SJCRH30 (cell line): ENCODE measurements at regions not wholly inside any gene's neighbourhood (a gene's known extent, or its start where the extent isn't known, plus 50 kb on each side); places are given as distances from the start of the nearest gene placed in this dataset.

Experiments used
- DNase-seq, 2 experiments: peaks; one replicate each; pipeline ENCODE4 v3.0.0-alpha.2; 2015 to 2020
- H3K27ac ChIP-seq: fragments of 250-450 bp; sonication (Bioruptor Pico); 2 replicates; pipeline ENCODE4 v1.5.1; 2020; ENCODE audit warnings: mild to moderate bottlenecking, moderate library complexity
- H3K27me3 ChIP-seq: fragments of 250-450 bp; sonication (Bioruptor Pico); 2 replicates; pipeline ENCODE4 v1.5.1; 2020; ENCODE audit warnings: mild to moderate bottlenecking, moderate library complexity
- H3K36me3 ChIP-seq: fragments of 250-450 bp; sonication (Bioruptor Pico); 2 replicates; pipeline ENCODE4 v1.5.1; 2020; ENCODE audit warnings: mild to moderate bottlenecking, moderate library complexity
- H3K4me1 ChIP-seq: fragments of 250-450 bp; sonication (Bioruptor Pico); 2 replicates; pipeline ENCODE4 v1.5.1; 2020; ENCODE audit warnings: mild to moderate bottlenecking, moderate library complexity
- H3K4me3 ChIP-seq: fragments of 250-450 bp; sonication (Bioruptor Pico); 2 replicates; pipeline ENCODE4 v1.5.1; 2020; ENCODE audit warnings: mild to moderate bottlenecking, moderate library complexity
- H3K9me3 ChIP-seq: fragments of 250-450 bp; sonication (Bioruptor Pico); replicated peaks from 2 replicates; pipeline ENCODE4 v1.5.1; 2020; ENCODE audit warnings: mild to moderate bottlenecking, moderate library complexity

GRCh38 chr9:81847181-81847915 is 80.9 kb upstream of the SPATA31D4 start:
- Histone ChIP-seq H3K4me3 (no peak overlapping the region), H3K4me1 (peaks cover 15% of the 10 kb centered on the region), H3K36me3 (no peaks in the 10 kb centered on the region), H3K9me3 (no peaks in the 10 kb centered on the region), H3K27ac (no peak overlapping the region), H3K27me3 (no peaks in the 10 kb centered on the region)
- peak in 1 of 2 experiments; percentile 46 for DNase-seq

- H3K4me1 ChIP-seq, result peaks cover 13% of the 10 kb centered on the region
- DNase-seq, result peak in 1 of 2 experiments; percentile 31
- H3K9me3 ChIP-seq, result no peaks in the 10 kb centered on the region
- H3K27me3 ChIP-seq, result no peaks in the 10 kb centered on the region
- H3K36me3 ChIP-seq, result no peaks in the 10 kb centered on the region
- no peak overlapping the region for H3K27ac ChIP-seq
- H3K4me3 ChIP-seq, result no peak overlapping the region
These were observed 79.8 kb upstream of the SPATA31D4 start for GRCh38 chr9:81848472-81848871.

GRCh38 chr9:81849631-81850259 is 78.5 kb upstream of the SPATA31D4 start:
- no peak overlapping the region for H3K27ac ChIP-seq
- no peaks in the 10 kb centered on the region for H3K36me3 ChIP-seq
- peaks cover 13% of the 10 kb centered on the region for H3K4me1 ChIP-seq
- H3K9me3 ChIP-seq, result no peaks in the 10 kb centered on the region
- no peak for DNase-seq
- no peak overlapping the region for H3K4me3 ChIP-seq
- no peaks in the 10 kb centered on the region for H3K27me3 ChIP-seq

GRCh38 chr9:81850724-81851123 is 77.5 kb upstream of the SPATA31D4 start:
- no peaks in the 10 kb centered on the region for H3K9me3 ChIP-seq
- H3K27ac ChIP-seq, result no peak overlapping the region
- H3K36me3 ChIP-seq, result no peaks in the 10 kb centered on the region
- H3K4me1 ChIP-seq, result peaks cover 13% of the 10 kb centered on the region
- no peak for DNase-seq
- H3K27me3 ChIP-seq, result no peaks in the 10 kb centered on the region
- H3K4me3 ChIP-seq, result no peak overlapping the region

GRCh38 chr9:81851340-81851739 is 76.9 kb upstream of the SPATA31D4 start:
- no peak for DNase-seq
- H3K36me3 ChIP-seq, result no peaks in the 10 kb centered on the region

GRCh38 chr9:81852820-81853219 is 75.4 kb upstream of the SPATA31D4 start:
- peaks cover 4% of the 10 kb centered on the region; the same call in 1 of the 2 replicates for H3K4me1 ChIP-seq
- H3K27ac ChIP-seq, result no peak overlapping the region
- H3K36me3 ChIP-seq, result no peaks in the 10 kb centered on the region
- no peaks in the 10 kb centered on the region for H3K9me3 ChIP-seq
- no peaks in the 10 kb centered on the region for H3K27me3 ChIP-seq
- DNase-seq, result no peak
- no peak overlapping the region for H3K4me3 ChIP-seq

More at GRCh38 chr9:81851340-81851739, 76.9 kb upstream of the SPATA31D4 start:
- Histone ChIP-seq H3K27ac (no peak overlapping the region), H3K4me3 (no peak overlapping the region), H3K4me1 (peaks cover 13% of the 10 kb centered on the region), H3K27me3 (no peaks in the 10 kb centered on the region), H3K9me3 (no peaks in the 10 kb centered on the region)

GRCh38 chr9:81855538-81855937 is 72.7 kb upstream of the SPATA31D4 start:
- H3K4me3 ChIP-seq, result no peak overlapping the region
- H3K9me3 ChIP-seq, result no peaks in the 10 kb centered on the region
- no peaks in the 10 kb centered on the region for H3K27me3 ChIP-seq
- no peaks in the 10 kb centered on the region for H3K36me3 ChIP-seq
- H3K4me1 ChIP-seq, result no peaks in the 10 kb centered on the region
- no peak for DNase-seq
- no peak overlapping the region for H3K27ac ChIP-seq

GRCh38 chr9:81858657-81859430 is 69.4 kb upstream of the SPATA31D4 start:
- DNase-seq, result no peak
- no peaks in the 10 kb centered on the region for H3K27me3 ChIP-seq
- no peak overlapping the region for H3K27ac ChIP-seq
- no peaks in the 10 kb centered on the region for H3K4me1 ChIP-seq
- H3K36me3 ChIP-seq, result no peaks in the 10 kb centered on the region
- H3K4me3 ChIP-seq, result no peak overlapping the region
- H3K9me3 ChIP-seq, result no peaks in the 10 kb centered on the region

- no peak for DNase-seq
- Histone ChIP-seq H3K36me3 (no peaks in the 10 kb centered on the region), H3K4me1 (no peaks in the 10 kb centered on the region), H3K9me3 (no peaks in the 10 kb centered on the region; the same call in 1 of the 2 replicates), H3K4me3 (no peak overlapping the region), H3K27me3 (no peaks in the 10 kb centered on the region), H3K27ac (no peak overlapping the region)
These were observed 67.6 kb upstream of the SPATA31D4 start for GRCh38 chr9:81860581-81860980.

GRCh38 chr9:81861644-81862043 is 66.6 kb upstream of the SPATA31D4 start:
- Histone ChIP-seq H3K4me1 (no peaks in the 10 kb centered on the region), H3K36me3 (no peaks in the 10 kb centered on the region), H3K4me3 (no peak overlapping the region), H3K27ac (no peak overlapping the region), H3K9me3 (no peaks in the 10 kb centered on the region; the same call in 1 of the 2 replicates), H3K27me3 (no peaks in the 10 kb centered on the region)
- DNase-seq, result no peak

GRCh38 chr9:81868145-81868544 is 60.1 kb upstream of the SPATA31D4 start:
- peaks cover 3% of the 10 kb centered on the region; the same call in 1 of the 2 replicates for H3K9me3 ChIP-seq
- no peaks in the 10 kb centered on the region for H3K36me3 ChIP-seq
- H3K27ac ChIP-seq, result no peak overlapping the region
- no peak overlapping the region for H3K4me3 ChIP-seq
- no peaks in the 10 kb centered on the region for H3K27me3 ChIP-seq
- H3K4me1 ChIP-seq, result 0 out of 2 replicates have a peak, but pooled peaks cover 4% of the 10 kb centered on the region
- no peak for DNase-seq

GRCh38 chr9:81871695-81872094 is 56.5 kb upstream of the SPATA31D4 start:
- no peaks in the 10 kb centered on the region for H3K27me3 ChIP-seq
- peaks cover 3% of the 10 kb centered on the region; the same call in 1 of the 2 replicates for H3K9me3 ChIP-seq
- H3K27ac ChIP-seq, result no peak overlapping the region
- 0 out of 2 replicates have a peak, but pooled peaks cover 4% of the 10 kb centered on the region for H3K4me1 ChIP-seq
- DNase-seq, result no peak
- no peaks in the 10 kb centered on the region for H3K36me3 ChIP-seq
- H3K4me3 ChIP-seq, result no peak overlapping the region

- no peak for DNase-seq
- H3K4me3 ChIP-seq, result no peak overlapping the region
- 0 out of 2 replicates have a peak, but pooled peaks cover 4% of the 10 kb centered on the region for H3K4me1 ChIP-seq
- peaks cover 3% of the 10 kb centered on the region; the same call in 1 of the 2 replicates for H3K9me3 ChIP-seq
- H3K36me3 ChIP-seq, result no peaks in the 10 kb centered on the region
- no peak overlapping the region for H3K27ac ChIP-seq
- H3K27me3 ChIP-seq, result no peaks in the 10 kb centered on the region
These were observed 54.0 kb upstream of the SPATA31D4 start for GRCh38 chr9:81874250-81874649.

- Histone ChIP-seq H3K4me1 (0 out of 2 replicates have a peak, but pooled peaks cover 4% of the 10 kb centered on the region), H3K27ac (no peak overlapping the region), H3K4me3 (no peak overlapping the region), H3K27me3 (no peaks in the 10 kb centered on the region), H3K9me3 (peaks cover 3% of the 10 kb centered on the region; the same call in 1 of the 2 replicates), H3K36me3 (no peaks in the 10 kb centered on the region)
- DNase-seq, result no peak
These were observed 53.3 kb upstream of the SPATA31D4 start for GRCh38 chr9:81874931-81875330.

GRCh38 chr9:81877047-81877446 is 51.2 kb upstream of the SPATA31D4 start:
- Histone ChIP-seq H3K4me1 (no peaks in the 10 kb centered on the region), H3K4me3 (no peak overlapping the region), H3K27me3 (no peaks in the 10 kb centered on the region), H3K36me3 (no peaks in the 10 kb centered on the region), H3K27ac (no peak overlapping the region), H3K9me3 (no peaks in the 10 kb centered on the region)
- DNase-seq, result no peak
